K562 (cell line): ENCODE measurements at regions not wholly inside any gene's neighbourhood (a gene's known extent, or its start where the extent isn't known, plus 50 kb on each side); places are given as distances from the start of the nearest gene placed in this dataset.

Source experiments
- AFF1 ChIP-seq, 2 experiments: fragments of 450-650 bp; IDR thresholded peaks; 2 replicates each; pipeline ENCODE4 v1.6.1; 2018; ENCODE audit warnings: mild to moderate bottlenecking in 2 of 2, low read depth in 1 of 2; ENCODE audit not compliant: partially characterized antibody in 2 of 2
- CREBBP ChIP-seq: IDR thresholded peaks from one replicate; pipeline ENCODE4 v1.6.1; 2012; ENCODE audit warnings: low read depth, mild to moderate bottlenecking, control low read depth, inconsistent platforms, low read length
- DPF2 ChIP-seq: fragments of 450-650 bp; IDR thresholded peaks from 2 replicates; pipeline ENCODE4 v1.6.1; 2016
- EP400 ChIP-seq: fragments of 450-650 bp; IDR thresholded peaks from 2 replicates; pipeline ENCODE4 v1.6.1; 2017; ENCODE audit warnings: antibody characterized with exemption, mild to moderate bottlenecking, moderate library complexity
- FOXJ3 ChIP-seq: sonication (generic); formaldehyde crosslinking; IDR thresholded peaks from 2 replicates; pipeline ENCODE4 v1.4.0; 2020; ENCODE audit warnings: mild to moderate bottlenecking, missing genetic modification reagents
- MAFG ChIP-seq: fragments of 450-650 bp; conservative IDR thresholded peaks from 2 replicates; pipeline ENCODE4 v1.6.1; 2016; ENCODE audit warnings: missing genetic modification characterization, missing compliant biosample characterization
- MCM2 ChIP-seq: fragments of 450-650 bp; IDR thresholded peaks from 2 replicates; pipeline ENCODE4 v1.6.1; 2017; ENCODE audit warnings: low read depth, mild to moderate bottlenecking
- NCOA2 ChIP-seq, 2 experiments: fragments of 450-650 bp; IDR thresholded peaks; 2 replicates each; pipeline ENCODE4 v1.6.1; 2018; ENCODE audit warnings: mild to moderate bottlenecking in 2 of 2, moderate library complexity in 1 of 2; ENCODE audit not compliant: partially characterized antibody in 2 of 2
- NONO ChIP-seq, 2 experiments: fragments of 200-400 bp in 1 of 2; fragments of 450-650 bp in 1 of 2; formaldehyde crosslinking in 1 of 2; IDR thresholded peaks; 2 replicates each; pipeline ENCODE4 v1.6.1; 2017; ENCODE audit warnings: low read depth in 2 of 2, mild to moderate bottlenecking in 2 of 2, moderate library complexity in 2 of 2, low read length in 1 of 2
- POLR3A ChIP-seq: IDR thresholded peaks from 2 replicates; pipeline ENCODE4 v1.6.1; 2011; ENCODE audit warnings: borderline replicate concordance, mild to moderate bottlenecking, moderate library complexity; ENCODE audit not compliant: insufficient read length, insufficient read depth; ENCODE audit errors: extremely low read depth
- RBM34 ChIP-seq: fragments of 200-400 bp; formaldehyde crosslinking; IDR thresholded peaks from 2 replicates; pipeline ENCODE4 v1.6.1; 2018; ENCODE audit warnings: low read length, borderline replicate concordance; ENCODE audit not compliant: insufficient read depth
- TAF9B ChIP-seq: fragments of 450-650 bp; IDR thresholded peaks from 2 replicates; pipeline ENCODE4 v1.6.1; 2018; ENCODE audit warnings: mild to moderate bottlenecking; ENCODE audit not compliant: partially characterized antibody
- ZBTB7A ChIP-seq: IDR thresholded peaks from 2 replicates; pipeline ENCODE4 v1.6.1; 2011; ENCODE audit warnings: low read depth, mild to moderate bottlenecking, low read length, moderate library complexity, borderline replicate concordance; ENCODE audit not compliant: control insufficient read depth
- ZFP1 ChIP-seq: fragments of 450-650 bp; formaldehyde crosslinking; IDR thresholded peaks from 2 replicates; pipeline ENCODE4 v1.4.0; 2020; ENCODE audit warnings: mild to moderate bottlenecking, mixed read lengths
- ZFX ChIP-seq: sonication (generic); formaldehyde crosslinking; IDR thresholded peaks from 2 replicates; pipeline ENCODE4 v1.8.0; 2022; ENCODE audit warnings: mild to moderate bottlenecking, missing genetic modification reagents, moderate library complexity
- ZKSCAN3 ChIP-seq: fragments of 250-450 bp; sonication (Bioruptor Pico); IDR thresholded peaks from 2 replicates; pipeline ENCODE4 v1.4.0; 2020
- ZNF407 ChIP-seq: fragments of 450-650 bp; IDR thresholded peaks from 2 replicates; pipeline ENCODE4 v1.6.1; 2016; ENCODE audit warnings: low read depth

GRCh38 chr2:55106148-55106547 is 55.9 kb upstream of the RTN4 start (continued):
- TF ChIP-seq POLR3A (no peak), NCOA2 (IDR thresholded peaks at IDR 0.05; ENCODE audit: partially characterized antibody in 2 of 2) (no peak), AFF1 (IDR thresholded peaks at IDR 0.05; ENCODE audit: low read depth in 1 of 2, partially characterized antibody in 2 of 2) (peak; percentile 28 to 78), ZFP1 (CRISPR knock-in tag) (no peak), FOXJ3 (CRISPR knock-in tag) (no peak), ZBTB7A (no peak), ZFX (CRISPR knock-in tag) (no peak), ZKSCAN3 (CRISPR knock-in tag) (no peak), DPF2 (peak; percentile 76), MAFG (tag) (no peak), ZNF407 (no peak), CREBBP (no peak), EP400 (peak; percentile 41; the same call in 1 of the 2 replicates), RBM34 (no peak), TAF9B (no peak), MCM2 (no peak), NONO (IDR thresholded peaks at IDR 0.05; ENCODE audit: low read depth in 2 of 2, low read length in 1 of 2) (no peak)
